GM18867 (cell line): ENCODE measurements at regions not wholly inside any gene's neighbourhood (a gene's known extent, or its start where the extent isn't known, plus 50 kb on each side); places are given as distances from the start of the nearest gene placed in this dataset.
A peak's percentile ranks its signal among the peaks of the same experiment; 100 is the strongest.

Experiments
- ATAC-seq: cut with Tn5 transposase; IDR thresholded peaks from one replicate; pipeline ENCODE4 v1.9.1; 2021; ENCODE audit warnings: mild to moderate bottlenecking, moderate library complexity; ENCODE audit not compliant: unreplicated experiment

GRCh38 chr6:156533872-156534524 is 243.2 kb upstream of the ARID1B start:
- no peak for ATAC-seq

GRCh38 chr6:156526081-156526480 is 251.1 kb upstream of the ARID1B start:
- ATAC-seq: no peak

- no peak for ATAC-seq
These were observed 251.6 kb upstream of the ARID1B start for GRCh38 chr6:156525541-156525940.

GRCh38 chr6:156519940-156520339 is 257.2 kb upstream of the ARID1B start:
- no peak for ATAC-seq

- no peak for ATAC-seq
These were observed 260.1 kb upstream of the ARID1B start for GRCh38 chr6:156517088-156517487.

GRCh38 chr6:156515242-156515641 is 261.9 kb upstream of the ARID1B start:
- ATAC-seq: no peak

GRCh38 chr6:156513504-156513903 is 263.7 kb upstream of the ARID1B start:
- ATAC-seq: no peak

- no peak for ATAC-seq
These were observed 265.6 kb upstream of the ARID1B start for GRCh38 chr6:156511570-156511969.

- ATAC-seq: no peak
These were observed 266.1 kb upstream of the ARID1B start for GRCh38 chr6:156511051-156511450.

GRCh38 chr6:156510242-156510641 is 266.9 kb upstream of the ARID1B start:
- no peak for ATAC-seq

- ATAC-seq: no peak
These were observed 267.7 kb upstream of the ARID1B start for GRCh38 chr6:156509496-156509895.

- ATAC-seq: peak; percentile 88
These were observed 268.3 kb upstream of the ARID1B start for GRCh38 chr6:156508923-156509322.

- ATAC-seq: no peak
These were observed 269.1 kb upstream of the ARID1B start for GRCh38 chr6:156508126-156508525.

- no peak for ATAC-seq
These were observed 269.5 kb upstream of the ARID1B start for GRCh38 chr6:156507656-156508055.

GRCh38 chr6:156507106-156507505 is 270.1 kb upstream of the ARID1B start:
- no peak for ATAC-seq

GRCh38 chr6:156502969-156503504 is 274.1 kb upstream of the ARID1B start:
- no peak for ATAC-seq

- no peak for ATAC-seq
These were observed 279.6 kb upstream of the ARID1B start for GRCh38 chr6:156497618-156498017.

GRCh38 chr6:156487877-156488276 is 289.3 kb upstream of the ARID1B start:
- no peak for ATAC-seq

- no peak for ATAC-seq
These were observed 292.0 kb upstream of the ARID1B start for GRCh38 chr6:156485150-156485549.

GRCh38 chr6:156474507-156475120 is 302.6 kb upstream of the ARID1B start:
- ATAC-seq: peak; percentile 54

- no peak for ATAC-seq
These were observed 306.2 kb upstream of the ARID1B start for GRCh38 chr6:156471000-156471399.

- ATAC-seq: peak; percentile 93
These were observed 312.9 kb upstream of the ARID1B start for GRCh38 chr6:156464100-156464878.
